ENCODE measurements at regions not wholly inside any gene's neighbourhood (a gene's known extent, or its start where the extent isn't known, plus 50 kb on each side); places are given as distances from the start of the nearest gene placed in this dataset.

DNA sequence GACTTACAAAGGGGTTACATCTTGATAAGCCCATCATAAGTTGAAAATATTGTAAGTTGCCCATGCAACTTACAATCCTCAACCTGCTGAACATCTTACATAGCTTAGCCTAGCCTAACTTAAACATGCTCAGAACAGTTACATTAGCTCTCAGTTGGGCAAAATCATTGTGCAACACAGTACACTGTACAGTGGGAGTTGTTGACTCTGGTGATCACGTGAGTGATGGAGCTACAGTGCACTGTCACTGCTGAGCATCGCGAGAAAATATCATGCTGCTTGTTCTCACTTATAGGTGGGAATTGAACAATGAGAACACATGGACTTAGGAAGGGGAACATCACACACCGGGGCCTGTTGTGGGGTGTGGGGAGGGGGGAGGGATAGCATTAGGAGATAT, 214.9 kb upstream of the ZMIZ1 start:
- RAD21 ChIA-PET (ENCODE audit: low non-redundant PET in 1 of 2, low total read pairs in 2 of 2, uncharacterized antibody in 2 of 2, unreplicated experiment in 2 of 2): no interaction called here
- no peaks in the 10 kb centered on the region for H3K9me3 ChIP-seq (ENCODE audit: control insufficient read depth in 1 of 2, insufficient read depth in 1 of 2, low read depth in 1 of 2, low read length in 2 of 2)
- no peak for DNase-seq (ENCODE audit: low read depth, low spot score)
- no TSS peak for BruUV-seq (replicated peaks)
- H3K27me3 ChIP-seq (ENCODE audit: insufficient read depth, low read length): no peaks in the 10 kb centered on the region; the same call in 1 of the 2 replicates
- no peaks in the 10 kb centered on the region for H3K4me1 ChIP-seq (ENCODE audit: control insufficient read depth in 1 of 2, insufficient read depth in 2 of 2, low read length in 2 of 2)
- no peak overlapping the region for H3K4me3 ChIP-seq (replicated peaks in 1 of 2; ENCODE audit: low read depth in 1 of 2, low read length in 2 of 2)
- CTCF ChIA-PET: interaction anchor here (1.7 kb wide), 1 partner anchor 341 kb away, joined by 9 read pairs; no protein-coding TSS in a partner anchor
- no peaks in the 10 kb centered on the region for H4K20me1 ChIP-seq (ENCODE audit: insufficient read depth)
- TF ChIP-seq, protein P1, sequence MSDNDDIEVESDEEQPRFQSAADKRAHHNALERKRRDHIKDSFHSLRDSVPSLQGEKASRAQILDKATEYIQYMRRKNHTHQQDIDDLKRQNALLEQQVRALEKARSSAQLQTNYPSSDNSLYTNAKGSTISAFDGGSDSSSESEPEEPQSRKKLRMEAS (IDR thresholded peaks at IDR 0.05): no peak
- no peak for TF ChIP-seq TCF7L2 (IDR thresholded peaks at IDR 0.05; ENCODE audit: borderline replicate concordance, extremely low read depth, insufficient read depth, insufficient read length)
- H3K9ac ChIP-seq (ENCODE audit: low read length): no peak overlapping the region
- intact Hi-C loops (cut with micrococcal nuclease): no loop called here
- no peaks in the 10 kb centered on the region for H3K9me2 ChIP-seq (ENCODE audit: insufficient read depth)
- H3K4me2 ChIP-seq (ENCODE audit: low read length): no peak overlapping the region
- no peaks in the 10 kb centered on the region for H3K79me2 ChIP-seq (ENCODE audit: insufficient read depth, low read length)
- no peak overlapping the region for H2AFZ ChIP-seq (ENCODE audit: low read depth, low read length, poor library complexity, severe bottlenecking)
- no peak overlapping the region for H3K27ac ChIP-seq (ENCODE audit: low read depth, low read length)
- ATAC-seq: no peak
- no peaks in the 10 kb centered on the region for H3K36me3 ChIP-seq (ENCODE audit: control insufficient read depth in 1 of 2, insufficient read depth in 2 of 2, low read length in 2 of 2)
- POLR2A ChIA-PET: no interaction called here

DNA sequence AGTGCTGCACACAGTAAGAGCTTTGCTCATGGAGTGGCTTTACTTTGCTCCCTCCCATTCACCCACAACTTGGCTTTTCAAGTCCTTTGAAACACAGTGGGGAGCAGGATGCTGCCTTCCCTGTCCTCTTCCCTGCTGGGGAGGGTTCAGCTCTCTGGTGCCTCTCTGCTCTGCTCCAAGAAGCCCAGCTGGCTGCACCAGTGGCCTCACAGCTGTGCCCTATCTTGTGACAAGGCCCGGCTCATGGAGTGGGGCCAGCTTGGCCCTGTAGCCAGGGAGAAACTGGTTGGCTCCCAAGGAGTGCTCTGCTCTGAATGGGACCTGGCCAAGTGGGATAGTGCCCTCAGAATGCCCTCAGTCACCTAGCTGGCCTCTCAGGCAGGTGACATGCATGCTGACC, 212.3 kb upstream of the ZMIZ1 start:
- Histone ChIP-seq H3K4me2 (ENCODE audit: low read length) (no peak overlapping the region), H3K79me2 (ENCODE audit: insufficient read depth, low read length) (no peaks in the 10 kb centered on the region), H3K36me3 (ENCODE audit: control insufficient read depth in 1 of 2, insufficient read depth in 2 of 2, low read length in 2 of 2) (no peaks in the 10 kb centered on the region), H3K4me3 (replicated peaks in 1 of 2; ENCODE audit: low read depth in 1 of 2, low read length in 2 of 2) (no peak overlapping the region), H2AFZ (ENCODE audit: low read depth, low read length, poor library complexity, severe bottlenecking) (no peak overlapping the region), H3K9me3 (ENCODE audit: control insufficient read depth in 1 of 2, insufficient read depth in 1 of 2, low read depth in 1 of 2, low read length in 2 of 2) (no peaks in the 10 kb centered on the region), H3K27me3 (ENCODE audit: insufficient read depth, low read length) (peaks cover 5% of the 10 kb centered on the region; the same call in 1 of the 2 replicates), H3K27ac (ENCODE audit: low read depth, low read length) (no peak overlapping the region), H4K20me1 (ENCODE audit: insufficient read depth) (no peaks in the 10 kb centered on the region), H3K9ac (ENCODE audit: low read length) (no peak overlapping the region), H3K4me1 (ENCODE audit: control insufficient read depth in 1 of 2, insufficient read depth in 2 of 2, low read length in 2 of 2) (no peaks in the 10 kb centered on the region), H3K9me2 (ENCODE audit: insufficient read depth) (no peaks in the 10 kb centered on the region)
- TF ChIP-seq YY1 (IDR thresholded peaks at IDR 0.05; ENCODE audit: extremely low read depth, insufficient replicate concordance, low read depth, low read length) (no peak), SIN3A (IDR thresholded peaks at IDR 0.05; ENCODE audit: low read depth) (no peak), CBX3 (IDR thresholded peaks at IDR 0.05; ENCODE audit: low read depth) (no peak), ZNF274 (IDR thresholded peaks at IDR 0.05; ENCODE audit: low read depth, low read length) (no peak)
- TF ChIP-seq, protein P2, sequence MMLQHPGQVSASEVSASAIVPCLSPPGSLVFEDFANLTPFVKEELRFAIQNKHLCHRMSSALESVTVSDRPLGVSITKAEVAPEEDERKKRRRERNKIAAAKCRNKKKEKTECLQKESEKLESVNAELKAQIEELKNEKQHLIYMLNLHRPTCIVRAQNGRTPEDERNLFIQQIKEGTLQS (IDR thresholded peaks at IDR 0.05): no peak
- DNase-seq (ENCODE audit: low read depth, low spot score) (no peak), ATAC-seq (no peak)
- RAD21 ChIA-PET (ENCODE audit: low non-redundant PET in 1 of 2, low total read pairs in 2 of 2, uncharacterized antibody in 2 of 2, unreplicated experiment in 2 of 2): no interaction called here
- POLR2A ChIA-PET: no interaction called here
- CTCF ChIA-PET: no interaction called here
- intact Hi-C loops (cut with micrococcal nuclease): no loop called here
- no TSS peak for BruUV-seq (replicated peaks)

Measured in HCT116 (cell line).